Stimulated activated naive CD8-positive, alpha-beta T cell treated with anti-CD3 and anti-CD28 coated beads, Interleukin-15, amount 100 ng/mL, for 72 hours (primary cell): ENCODE measurements at regions not wholly inside any gene's neighbourhood (a gene's known extent, or its start where the extent isn't known, plus 50 kb on each side); places are given as distances from the start of the nearest gene placed in this dataset.

Experiments
- ATAC-seq: fragments of 150-1000 bp; cut with Tn5 transposase; 2 replicates; pipeline ENCODE4 v1.10.0; 2021; ENCODE audit warnings: mild to moderate bottlenecking, moderate library complexity
- DNase-seq, 2 donors: peaks; one replicate each; pipeline ENCODE4 v3.0.0; 2021 to 2022
- H3K27ac Mint-ChIP-seq, 2 donors: one replicate each; pipeline ENCODE4 v1.8.0; 2022; ENCODE audit warnings: mild to moderate bottlenecking in 2 of 2, mixed read lengths in 2 of 2, moderate library complexity in 2 of 2
- H3K27me3 Mint-ChIP-seq: one replicate; pipeline ENCODE4 v1.8.0; 2022; ENCODE audit warnings: mixed read lengths
- H3K4me1 Mint-ChIP-seq: one replicate; pipeline ENCODE4 v1.8.0; 2022; ENCODE audit warnings: mild to moderate bottlenecking, mixed read lengths
- H3K4me3 Mint-ChIP-seq, 2 donors: one replicate each; pipeline ENCODE4 v1.8.0; 2022; ENCODE audit warnings: mild to moderate bottlenecking in 2 of 2, mixed read lengths in 2 of 2, moderate library complexity in 1 of 2
- H3K9me3 Mint-ChIP-seq, 2 donors: one replicate each; pipeline ENCODE4 v1.8.0; 2022; ENCODE audit warnings: mixed read lengths in 2 of 2

DNA sequence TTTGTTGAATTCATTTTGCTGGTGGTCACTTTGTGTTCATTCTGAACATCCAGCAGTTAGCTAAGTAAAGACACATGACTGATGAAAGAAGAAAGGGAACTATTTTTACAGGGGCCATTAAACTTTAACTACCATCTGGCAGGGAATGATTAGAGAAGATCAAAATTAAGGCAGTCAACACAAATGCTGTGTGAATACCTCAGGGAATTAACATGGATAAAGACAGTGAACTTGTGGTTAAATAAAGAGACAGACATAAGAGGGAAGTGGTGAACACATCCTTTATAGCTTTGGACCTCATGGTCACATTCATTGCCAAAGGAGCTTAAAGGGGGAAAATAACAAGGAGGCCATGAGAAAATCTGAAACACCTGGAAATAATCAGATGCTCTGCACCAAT, 52.6 kb upstream of the ATP5MC3 start:
- DNase-seq (no peak), ATAC-seq (no peak)
- Mint-ChIP-seq H3K4me1 (peaks cover 11% of the 10 kb centered on the region), H3K9me3 (peaks cover 4 to 16% of the 10 kb centered on the region in 2 donors), H3K4me3 (no peak overlapping the region), H3K27ac (no peak overlapping the region), H3K27me3 (no peaks in the 10 kb centered on the region)

DNA sequence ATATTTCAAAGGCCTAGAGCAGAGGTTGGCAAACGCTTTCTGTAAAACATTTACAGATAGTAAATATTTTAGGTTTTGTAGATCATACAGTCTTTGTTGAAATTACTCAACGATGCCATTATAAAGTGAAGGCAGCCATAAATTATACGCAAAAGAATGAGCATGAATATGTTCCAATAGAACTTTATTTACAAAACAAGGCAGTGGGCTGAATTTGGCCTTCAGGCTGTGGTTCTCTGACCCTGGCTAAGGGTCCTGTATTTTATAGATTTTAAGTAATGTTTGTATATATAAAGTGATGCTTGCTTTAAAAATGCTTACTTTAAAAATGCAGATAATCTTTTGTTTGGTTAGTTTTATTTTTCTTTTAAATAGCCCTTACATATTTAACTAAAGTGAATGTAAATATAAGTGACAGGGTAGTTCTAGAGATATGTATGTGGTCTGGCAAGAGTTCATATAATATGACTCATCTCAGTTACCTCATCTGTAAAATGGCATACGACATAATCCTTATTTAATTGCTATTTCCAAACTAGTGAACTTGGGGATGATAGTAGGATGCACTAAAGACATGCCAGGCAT, 51.7 kb upstream of the ATP5MC3 start:
- Mint-ChIP-seq H3K9me3 (peaks cover 4 to 7% of the 10 kb centered on the region in 2 donors), H3K27ac (no peak overlapping the region), H3K4me1 (peaks cover 8% of the 10 kb centered on the region), H3K27me3 (no peaks in the 10 kb centered on the region), H3K4me3 (no peak overlapping the region)
- DNase-seq = no peak
- no peak for ATAC-seq
